ENCODE measurements at regions not wholly inside any gene's neighbourhood (a gene's known extent, or its start where the extent isn't known, plus 50 kb on each side); places are given as distances from the start of the nearest gene placed in this dataset.

- Histone ChIP-seq H3K4me3 (no peak overlapping the region), H3K27ac (ENCODE audit: low read depth in 1 of 2, low read length in 1 of 2) (no peak overlapping the region), H3K36me3 (ENCODE audit: control insufficient read depth in 4 of 4, insufficient read depth in 4 of 4, low read length in 4 of 4) (no peaks in the 10 kb centered on the region), H3K27me3 (ENCODE audit: control insufficient read depth in 3 of 3, insufficient read depth in 3 of 3, low read length in 2 of 3) (no peaks in the 10 kb centered on the region), H3K9ac (ENCODE audit: insufficient read depth in 1 of 2, low read length in 2 of 2) (no peak overlapping the region), H3K9me3 (ENCODE audit: control insufficient read depth in 4 of 4, insufficient read depth in 3 of 4, low read length in 3 of 4) (peaks cover 0 to 4% (median 1%) of the 10 kb centered on the region in 4 donors), H3K4me1 (ENCODE audit: control insufficient read depth in 5 of 5, insufficient read depth in 5 of 5, low read length in 5 of 5) (no peaks in the 10 kb centered on the region)
- DNase-seq (no peak), ATAC-seq (ENCODE audit: insufficient read depth, low FRiP score) (no peak)
- WGBS, 2 donors: 82 to 84% methylated on average over 13 of the region's 13 CpGs
- no peak for TF ChIP-seq CTCF (IDR thresholded peaks at IDR 0.05; ENCODE audit: control extremely low read depth, extremely low read depth)
These were observed 144.2 kb upstream of the OTOS start for GRCh38 chr2:240284503-240285259.

GRCh38 chr2:240285725-240286124 is 145.3 kb upstream of the OTOS start:
- ATAC-seq (ENCODE audit: insufficient read depth, low FRiP score) (no peak), DNase-seq (no peak)
- no peak for TF ChIP-seq CTCF (IDR thresholded peaks at IDR 0.05; ENCODE audit: control extremely low read depth, extremely low read depth)

GRCh38 chr2:240286596-240286995 is 146.1 kb upstream of the OTOS start:
- H3K9ac ChIP-seq (ENCODE audit: insufficient read depth in 1 of 2, low read length in 2 of 2): no peak overlapping the region
- no peak overlapping the region for H3K4me3 ChIP-seq
- no peaks in the 10 kb centered on the region for H3K27me3 ChIP-seq (ENCODE audit: control insufficient read depth in 3 of 3, insufficient read depth in 3 of 3, low read length in 2 of 3)
- DNase-seq (no peak), ATAC-seq (ENCODE audit: insufficient read depth, low FRiP score) (no peak)
- H3K27ac ChIP-seq (ENCODE audit: low read depth in 1 of 2, low read length in 1 of 2): no peak overlapping the region
- 71 to 79% methylated on average over 6 of the region's 6 CpGs for WGBS, 2 donors
- no peaks in the 10 kb centered on the region for H3K4me1 ChIP-seq (ENCODE audit: control insufficient read depth in 5 of 5, insufficient read depth in 5 of 5, low read length in 5 of 5)
- no peaks in the 10 kb centered on the region for H3K36me3 ChIP-seq (ENCODE audit: control insufficient read depth in 4 of 4, insufficient read depth in 4 of 4, low read length in 4 of 4)
- H3K9me3 ChIP-seq (ENCODE audit: control insufficient read depth in 4 of 4, insufficient read depth in 3 of 4, low read length in 3 of 4): peaks cover 0 to 4% (median 1%) of the 10 kb centered on the region in 4 donors
- no peak for TF ChIP-seq CTCF (IDR thresholded peaks at IDR 0.05; ENCODE audit: control extremely low read depth, extremely low read depth)

More at GRCh38 chr2:240285725-240286124, 145.3 kb upstream of the OTOS start:
- WGBS, 2 donors: 71 to 81% methylated on average over 4 of the region's 4 CpGs
- Histone ChIP-seq H3K27me3 (ENCODE audit: control insufficient read depth in 3 of 3, insufficient read depth in 3 of 3, low read length in 2 of 3) (no peaks in the 10 kb centered on the region), H3K9me3 (ENCODE audit: control insufficient read depth in 4 of 4, insufficient read depth in 3 of 4, low read length in 3 of 4) (peaks cover 0 to 4% (median 1%) of the 10 kb centered on the region in 4 donors), H3K27ac (ENCODE audit: low read depth in 1 of 2, low read length in 1 of 2) (no peak overlapping the region), H3K9ac (ENCODE audit: insufficient read depth in 1 of 2, low read length in 2 of 2) (no peak overlapping the region), H3K4me1 (ENCODE audit: control insufficient read depth in 5 of 5, insufficient read depth in 5 of 5, low read length in 5 of 5) (no peaks in the 10 kb centered on the region), H3K4me3 (no peak overlapping the region), H3K36me3 (ENCODE audit: control insufficient read depth in 4 of 4, insufficient read depth in 4 of 4, low read length in 4 of 4) (no peaks in the 10 kb centered on the region)

Data from lung (tissue), 11 donors.